ENCODE measurements at regions not wholly inside any gene's neighbourhood (a gene's known extent, or its start where the extent isn't known, plus 50 kb on each side); places are given as distances from the start of the nearest gene placed in this dataset.

GRCh38 chr3:187871204-187871591 is 125.9 kb upstream of the BCL6 start:
- TF ChIP-seq CTCF (IDR thresholded peaks at IDR 0.05) (no peak), ZNF121 (CRISPR knock-in tag; IDR thresholded peaks at IDR 0.05) (no peak), GRHL2 (CRISPR knock-in tag; IDR thresholded peaks at IDR 0.05; ENCODE audit: insufficient replicate concordance, severe bottlenecking) (no peak), TCF7 (CRISPR knock-in tag; IDR thresholded peaks at IDR 0.05; ENCODE audit: low read depth) (no peak)

Measured in WTC11 (cell line).